ENCODE measurements at regions not wholly inside any gene's neighbourhood (a gene's known extent, or its start where the extent isn't known, plus 50 kb on each side); places are given as distances from the start of the nearest gene placed in this dataset.

GRCh38 chr10:69715156-69715898, 85.3 kb downstream of the FAM241B start:
- Histone ChIP-seq H3K4me3 (ENCODE audit: low read depth, low read length) (no peak overlapping the region), H3K9me3 (ENCODE audit: control insufficient read depth, insufficient read depth, low read length) (peaks cover 3% of the 10 kb centered on the region; the same call in 1 of the 2 replicates), H3K27ac (ENCODE audit: low read depth, low read length) (no peak overlapping the region), H3K27me3 (ENCODE audit: control insufficient read depth, insufficient read depth, low read length) (peaks cover 13% of the 10 kb centered on the region)
- DNase-seq (ENCODE audit: low read depth, low spot score): no peak
- ChIA-PET CTCF (interaction anchor here (0.7 to 8.0 kb wide), 14 partner anchors 8 to 201 kb away, joined by 3 to 125 read pairs (median 9); no protein-coding TSS in a partner anchor), POLR2A (interaction anchor here (1.0 kb wide), 1 partner anchor 16 kb away, joined by 3 read pairs; no protein-coding TSS in a partner anchor)
- TF ChIP-seq CTCF (IDR thresholded peaks at IDR 0.05; ENCODE audit: low read depth, low read length): no peak

- no peak for DNase-seq (ENCODE audit: low read depth, low spot score)
- CTCF ChIA-PET: interaction anchor here (0.6 to 8.0 kb wide), 31 partner anchors 9 to 290 kb away, joined by 3 to 125 read pairs (median 4); no protein-coding TSS in a partner anchor
- Histone ChIP-seq H3K27ac (ENCODE audit: low read depth, low read length) (no peak overlapping the region), H3K27me3 (ENCODE audit: control insufficient read depth, insufficient read depth, low read length) (peaks cover 9% of the 10 kb centered on the region), H3K4me3 (ENCODE audit: low read depth, low read length) (no peak overlapping the region), H3K9me3 (ENCODE audit: control insufficient read depth, insufficient read depth, low read length) (peaks cover 3% of the 10 kb centered on the region)
- POLR2A ChIA-PET: interaction anchor here (1.0 kb wide), 1 partner anchor 16 kb away, joined by 3 read pairs; no protein-coding TSS in a partner anchor
- no peak for TF ChIP-seq CTCF (IDR thresholded peaks at IDR 0.05; ENCODE audit: low read depth, low read length)
Observed at GRCh38 chr10:69715899-69716606, 85.7 kb upstream of the COL13A1 start.

GRCh38 chr10:69716711-69717560, 84.8 kb upstream of the COL13A1 start:
- POLR2A ChIA-PET: no interaction called here

GRCh38 chr10:69718951-69719350, 82.8 kb upstream of the COL13A1 start:
- H3K27me3 ChIP-seq (ENCODE audit: control insufficient read depth, insufficient read depth, low read length): peaks cover 5% of the 10 kb centered on the region
- no peak overlapping the region for H3K4me3 ChIP-seq (ENCODE audit: low read depth, low read length)
- no peak for TF ChIP-seq CTCF (IDR thresholded peaks at IDR 0.05; ENCODE audit: low read depth, low read length)
- peaks cover 8% of the 10 kb centered on the region for H3K9me3 ChIP-seq (ENCODE audit: control insufficient read depth, insufficient read depth, low read length)
- ChIA-PET CTCF (interaction anchor here (0.6 to 8.0 kb wide), 8 partner anchors 10 to 212 kb away, joined by 3 to 125 read pairs (median 4); partner anchors contain the start of gene COL13A1), POLR2A (no interaction called here)
- no peak overlapping the region for H3K27ac ChIP-seq (ENCODE audit: low read depth, low read length)
- no peak for DNase-seq (ENCODE audit: low read depth, low spot score)

More at GRCh38 chr10:69716711-69717560, 84.8 kb upstream of the COL13A1 start:
- Histone ChIP-seq H3K27ac (ENCODE audit: low read depth, low read length) (no peak overlapping the region), H3K9me3 (ENCODE audit: control insufficient read depth, insufficient read depth, low read length) (peaks cover 8% of the 10 kb centered on the region), H3K27me3 (ENCODE audit: control insufficient read depth, insufficient read depth, low read length) (peaks cover 5% of the 10 kb centered on the region), H3K4me3 (ENCODE audit: low read depth, low read length) (no peak overlapping the region)
- peak; percentile 77 for TF ChIP-seq CTCF (IDR thresholded peaks at IDR 0.05; ENCODE audit: low read depth, low read length)
- CTCF ChIA-PET: interaction anchor here (0.6 to 8.0 kb wide), 32 partner anchors 10 to 291 kb away, joined by 3 to 125 read pairs (median 4); no protein-coding TSS in a partner anchor
- DNase-seq (ENCODE audit: low read depth, low spot score): no peak
